ENCODE measurements at regions not wholly inside any gene's neighbourhood (a gene's known extent, or its start where the extent isn't known, plus 50 kb on each side); places are given as distances from the start of the nearest gene placed in this dataset.

GRCh38 chr7:13153742-13154141 lies 466.3 kb downstream of the ARL4A start (continued):
- TF ChIP-seq ETS1 (IDR thresholded peaks at IDR 0.05): no peak
- no peak for TF ChIP-seq EZH2 (IDR thresholded peaks at IDR 0.05; ENCODE audit: low read depth, unreplicated experiment)
- no peak for TF ChIP-seq CTCF (conservative IDR thresholded peaks at IDR 0.05; ENCODE audit: low read depth in 2 of 2)
- TF ChIP-seq ZNF114 (CRISPR knock-in tag; IDR thresholded peaks at IDR 0.05): no peak
- TF ChIP-seq NANOG (IDR thresholded peaks at IDR 0.05; ENCODE audit: borderline replicate concordance): no peak
- no peak for TF ChIP-seq JUNB (IDR thresholded peaks at IDR 0.05; ENCODE audit: unreplicated experiment)
- TF ChIP-seq REST (IDR thresholded peaks at IDR 0.05; ENCODE audit: unreplicated experiment): no peak
- TF ChIP-seq CREB1 (CRISPR knock-in tag; IDR thresholded peaks at IDR 0.05; ENCODE audit: low read depth): no peak

GRCh38 chr7:13155188-13155587 lies 467.8 kb downstream of the ARL4A start:
- no peak overlapping the region for H3K4me3 ChIP-seq
- no peaks in the 10 kb centered on the region; the same call in 1 of the 3 replicates for H3K4me1 Mint-ChIP-seq
- ATAC-seq (no peak), DNase-seq (ENCODE audit: low spot score) (no peak)
- H3K4me2 ChIP-seq: no peak overlapping the region
- no peaks in the 10 kb centered on the region for H3K79me2 ChIP-seq (replicated peaks; ENCODE audit: insufficient read depth)
- H3K4me3 Mint-ChIP-seq: no peak overlapping the region
- H3F3A ChIP-seq (replicated peaks; ENCODE audit: low read depth): no peaks in the 10 kb centered on the region
- H3K27ac Mint-ChIP-seq: no peak overlapping the region
- no peaks in the 10 kb centered on the region for H3K36me3 ChIP-seq (ENCODE audit: insufficient read depth)
- no peak overlapping the region for H3K27ac ChIP-seq (ENCODE audit: low read depth)
- H3K9me3 Mint-ChIP-seq: no peaks in the 10 kb centered on the region
- H3K9me2 ChIP-seq (ENCODE audit: insufficient read depth): 0 out of 2 replicates have a peak, but pooled peaks cover 3% of the 10 kb centered on the region
- no peak overlapping the region for H2AFZ ChIP-seq
- peaks cover 2% of the 10 kb centered on the region for H3K27me3 Mint-ChIP-seq (ENCODE audit: insufficient read depth, low read depth, poor library complexity)
- H3K36me3 Mint-ChIP-seq (ENCODE audit: low read depth): no peaks in the 10 kb centered on the region
- H4K20me1 ChIP-seq (replicated peaks; ENCODE audit: insufficient read depth): no peaks in the 10 kb centered on the region
- no peaks in the 10 kb centered on the region; the same call in 1 of the 2 replicates for H3K4me1 ChIP-seq (ENCODE audit: insufficient read depth)
- no peaks in the 10 kb centered on the region for H3K27me3 ChIP-seq (ENCODE audit: insufficient read depth)
- TF ChIP-seq ZNF462 (CRISPR knock-in tag; IDR thresholded peaks at IDR 0.05) (no peak), ZNF114 (CRISPR knock-in tag; IDR thresholded peaks at IDR 0.05) (no peak), REST (IDR thresholded peaks at IDR 0.05; ENCODE audit: unreplicated experiment) (no peak)

Measured in GM23338 (cell line).